IPS-18c (cell line): ENCODE measurements at regions not wholly inside any gene's neighbourhood (a gene's known extent, or its start where the extent isn't known, plus 50 kb on each side); places are given as distances from the start of the nearest gene placed in this dataset.

Experiments
- H3K4me3 ChIP-seq: 2 replicates; pipeline ENCODE4 v1.7.0; 2013; ENCODE audit warnings: low read depth, mild to moderate bottlenecking, low read length, moderate library complexity; ENCODE audit not compliant: insufficient read depth
- H3K9me3 ChIP-seq: one replicate; pipeline ENCODE4 v1.6.1; 2013; ENCODE audit warnings: mild to moderate bottlenecking, low read length, moderate library complexity; ENCODE audit not compliant: control insufficient read depth, insufficient read depth

- Histone ChIP-seq H3K9me3 (peaks cover 5% of the 10 kb centered on the region), H3K4me3 (no peak overlapping the region)
Observed at GRCh38 chr11:120037111-120037510, 100.8 kb downstream of the TRIM29 start.

DNA sequence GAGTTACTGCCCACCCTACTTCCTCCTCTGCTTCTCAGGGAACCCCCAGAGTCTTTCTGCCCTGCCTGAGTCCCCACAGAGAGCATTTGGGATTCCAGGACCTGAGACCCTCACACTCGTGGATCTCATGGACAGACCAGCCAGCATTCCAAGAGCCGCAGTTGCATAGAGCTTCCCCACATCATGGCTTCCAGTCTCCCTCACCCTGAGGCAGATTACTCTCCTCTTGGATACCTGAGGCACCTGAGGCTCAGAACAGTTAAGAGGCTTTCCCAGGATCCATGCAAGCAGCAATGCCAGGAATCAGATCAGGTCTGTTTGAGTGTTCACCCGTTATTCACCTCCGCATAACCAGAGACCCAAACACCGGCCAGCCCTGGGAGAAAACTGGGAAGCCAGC is 102.2 kb downstream of the TRIM29 start:
- peaks cover 5% of the 10 kb centered on the region for H3K9me3 ChIP-seq
- H3K4me3 ChIP-seq: no peak overlapping the region

DNA sequence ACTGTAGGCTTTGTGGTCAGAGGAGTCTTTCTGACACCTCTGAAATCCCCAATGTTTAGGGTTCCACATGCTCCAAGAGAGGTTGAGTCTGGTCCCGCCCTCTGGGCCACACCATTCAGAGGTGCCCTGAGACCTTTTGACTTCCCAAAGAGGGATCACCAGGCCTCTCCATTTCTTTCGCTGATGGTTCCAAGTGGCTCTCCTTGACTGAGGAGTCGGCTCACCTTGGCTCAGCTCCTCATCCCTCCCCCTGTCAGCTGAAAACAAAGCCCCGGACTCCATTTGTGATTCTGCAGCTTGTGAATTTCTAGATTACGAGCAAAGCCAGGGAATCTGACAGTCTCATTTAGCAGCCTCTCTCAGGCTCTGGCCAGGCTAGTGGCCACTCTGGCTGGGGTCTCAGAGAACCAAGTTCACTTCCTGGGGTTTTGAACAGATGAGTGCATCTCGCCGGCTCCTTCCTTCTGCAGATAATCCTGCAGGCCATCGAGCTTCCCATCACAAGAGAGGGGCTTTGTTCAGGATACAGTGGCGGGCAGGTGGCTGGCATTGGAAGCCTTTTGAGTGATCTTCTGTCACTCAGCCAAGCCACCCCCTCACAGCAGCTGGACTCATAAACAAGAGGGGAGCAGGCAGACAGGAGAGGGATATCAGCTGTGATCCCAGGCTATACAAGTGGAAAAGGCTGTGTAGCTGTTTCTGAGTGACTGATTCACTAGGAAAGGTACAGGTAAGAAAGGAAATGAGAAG is 102.9 kb downstream of the TRIM29 start:
- no peak overlapping the region for H3K4me3 ChIP-seq
- H3K9me3 ChIP-seq: peaks cover 7% of the 10 kb centered on the region

DNA sequence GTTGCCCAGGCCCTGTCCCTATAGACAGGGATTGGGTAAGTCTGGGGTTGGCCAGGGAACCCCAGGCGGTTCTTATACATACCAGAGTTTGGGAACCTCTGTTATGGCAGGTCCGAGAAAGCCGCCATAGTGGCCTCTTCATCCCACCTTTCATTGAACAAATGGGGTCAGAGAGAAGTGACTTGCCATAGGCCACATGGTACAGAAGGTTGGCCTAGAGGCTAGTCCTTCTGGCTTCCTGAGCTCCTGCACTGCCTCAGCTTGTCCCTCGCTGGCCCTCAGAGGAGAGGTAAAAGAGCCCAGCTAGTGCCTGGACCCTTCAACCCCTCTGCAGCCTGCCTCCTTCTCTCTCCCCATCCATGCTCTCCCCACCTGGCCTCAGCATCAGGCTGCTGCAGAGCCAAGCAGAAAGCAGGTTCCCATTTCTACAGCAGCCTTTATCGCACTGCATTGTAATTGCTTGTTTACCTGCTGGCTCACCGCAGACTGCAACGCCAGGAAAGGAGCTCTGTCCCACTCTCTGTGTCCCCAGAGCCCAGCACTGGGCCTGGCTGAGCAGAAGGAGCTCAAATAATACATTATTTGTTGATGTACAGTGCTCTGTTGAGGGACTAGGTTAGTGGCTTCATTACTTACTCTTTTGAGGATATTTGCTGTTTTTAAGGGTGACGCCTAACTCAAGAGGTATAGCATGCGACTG is 103.6 kb downstream of the TRIM29 start:
- peaks cover 9% of the 10 kb centered on the region for H3K9me3 ChIP-seq
- H3K4me3 ChIP-seq: no peak overlapping the region

DNA sequence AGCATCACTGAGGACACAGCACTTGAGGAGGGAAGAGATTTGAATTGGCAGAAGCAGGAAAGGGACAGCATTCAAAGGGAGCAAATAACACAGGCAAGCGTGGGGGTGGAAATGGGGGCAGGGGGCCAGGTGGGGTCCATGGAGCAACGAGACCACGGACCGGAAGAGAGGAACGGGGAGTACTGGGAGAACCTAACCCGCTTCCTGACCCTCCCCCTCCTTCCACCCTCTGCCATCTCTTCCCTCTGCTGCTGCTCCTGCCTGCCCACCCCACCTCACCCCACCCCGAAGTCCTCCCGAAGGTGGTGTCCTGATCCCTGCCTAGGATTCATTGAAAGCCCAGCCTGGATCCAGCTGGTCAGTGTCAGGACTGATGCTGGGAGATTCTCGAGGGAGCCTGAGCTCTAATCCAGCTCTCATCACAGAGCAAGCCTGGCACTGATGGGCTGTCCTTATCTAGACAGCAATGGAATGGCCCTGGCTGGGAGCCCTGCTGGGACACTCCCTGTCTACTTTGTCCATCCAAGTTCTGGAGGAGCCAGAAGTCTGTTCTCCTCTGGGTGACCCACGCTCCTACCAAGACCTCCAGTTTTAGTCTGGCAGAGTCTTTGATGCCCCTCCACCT is 105.0 kb downstream of the TRIM29 start:
- Histone ChIP-seq H3K9me3 (peaks cover 10% of the 10 kb centered on the region), H3K4me3 (no peak overlapping the region)

DNA sequence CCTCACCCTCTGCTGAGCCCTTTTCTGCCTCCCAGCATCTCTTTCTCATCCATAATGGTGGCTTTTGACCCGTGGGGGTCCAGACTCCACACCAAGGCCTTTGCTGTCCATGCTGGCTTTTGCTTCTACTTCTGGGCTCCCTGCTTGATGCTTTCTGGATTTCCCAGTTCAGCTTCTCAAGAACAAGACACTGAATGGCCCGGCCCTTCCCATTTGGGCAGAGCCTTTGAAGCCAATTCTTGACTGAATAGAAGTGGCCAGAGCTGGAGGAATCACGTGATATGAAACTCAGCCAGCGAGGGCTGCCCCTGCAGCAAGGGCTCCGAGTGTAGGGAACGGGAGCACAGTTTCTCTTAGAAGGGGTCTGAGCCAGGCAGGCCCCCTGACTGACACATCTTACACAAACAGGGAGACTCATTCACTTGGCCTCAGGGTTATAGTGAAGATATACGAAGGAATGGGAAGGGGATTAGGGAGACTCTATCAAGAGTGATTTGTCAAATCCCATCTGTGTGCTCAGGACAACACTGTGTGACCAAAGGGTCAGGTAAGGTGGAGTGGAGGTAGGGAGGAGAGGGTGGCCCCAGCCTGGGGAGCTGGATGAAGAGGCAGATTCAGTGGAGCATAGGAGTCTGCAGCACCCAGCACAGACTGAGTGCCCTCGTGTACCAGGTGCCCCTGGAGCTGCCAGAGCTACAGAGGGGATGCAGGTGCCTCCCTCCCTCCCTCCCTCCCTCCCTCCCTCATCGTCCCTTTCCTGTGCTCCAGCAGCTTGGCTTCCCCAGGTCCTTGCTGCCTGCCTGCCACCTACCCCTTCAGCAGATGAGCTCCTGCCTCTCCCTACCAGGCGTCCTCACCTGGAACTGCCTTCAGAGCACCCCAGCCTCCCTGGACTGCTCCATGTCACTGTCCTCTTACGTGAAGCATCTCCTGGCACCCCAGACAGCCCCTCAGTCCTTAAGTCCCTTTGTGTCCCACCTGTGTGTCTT is 106.0 kb downstream of the TRIM29 start:
- Histone ChIP-seq H3K9me3 (peaks cover 4% of the 10 kb centered on the region), H3K4me3 (no peak overlapping the region)

GRCh38 chr11:120031156-120031555 is 106.8 kb downstream of the TRIM29 start:
- Histone ChIP-seq H3K9me3 (peaks cover 4% of the 10 kb centered on the region), H3K4me3 (no peak overlapping the region)

DNA sequence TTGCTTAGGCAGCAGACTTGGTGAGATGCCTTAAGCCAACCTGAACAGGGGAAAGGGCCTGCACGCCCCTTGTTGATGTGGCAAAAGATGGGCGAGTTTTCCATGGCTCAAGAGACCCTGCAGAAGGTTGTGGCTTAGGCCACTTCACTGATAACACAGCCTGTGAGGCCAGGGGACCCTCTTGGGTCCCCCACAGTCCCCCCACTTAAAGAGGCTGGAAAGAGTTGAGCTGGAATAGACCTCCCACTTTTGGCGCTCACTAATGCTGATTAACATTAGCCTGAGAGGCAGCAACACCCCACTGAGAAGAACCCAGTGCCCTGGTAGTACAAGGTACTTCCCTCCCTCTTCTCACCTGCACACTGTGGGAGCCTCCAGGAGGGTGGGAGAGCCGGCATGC is 107.5 kb downstream of the TRIM29 start:
- H3K4me3 ChIP-seq: no peak overlapping the region
- peaks cover 4% of the 10 kb centered on the region for H3K9me3 ChIP-seq

GRCh38 chr11:120029321-120029720 is 108.6 kb downstream of the TRIM29 start:
- Histone ChIP-seq H3K9me3 (peaks cover 4% of the 10 kb centered on the region), H3K4me3 (no peak overlapping the region)

DNA sequence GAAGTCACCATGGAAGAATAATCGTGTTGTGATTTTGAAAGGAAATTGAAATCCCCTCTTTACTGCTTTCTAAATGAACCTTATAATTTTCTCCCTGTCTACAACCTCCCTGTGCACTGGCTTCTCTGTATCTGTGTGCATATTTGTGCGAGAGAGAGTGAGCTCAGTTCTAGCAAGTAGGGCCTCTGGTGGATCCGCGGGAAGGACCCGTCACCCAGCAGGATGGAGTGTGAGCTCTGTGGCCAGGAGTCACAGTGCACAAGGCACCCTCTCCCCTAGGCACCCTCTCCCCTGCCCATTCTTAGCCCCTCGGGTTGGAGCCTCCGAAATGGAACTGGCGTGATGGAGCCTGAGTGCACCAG is 109.0 kb downstream of the TRIM29 start:
- Histone ChIP-seq H3K4me3 (no peak overlapping the region), H3K9me3 (peaks cover 4% of the 10 kb centered on the region)

- Histone ChIP-seq H3K4me3 (no peak overlapping the region), H3K9me3 (peaks cover 4% of the 10 kb centered on the region)
Observed at GRCh38 chr11:120028181-120028896, 109.6 kb downstream of the TRIM29 start.

DNA sequence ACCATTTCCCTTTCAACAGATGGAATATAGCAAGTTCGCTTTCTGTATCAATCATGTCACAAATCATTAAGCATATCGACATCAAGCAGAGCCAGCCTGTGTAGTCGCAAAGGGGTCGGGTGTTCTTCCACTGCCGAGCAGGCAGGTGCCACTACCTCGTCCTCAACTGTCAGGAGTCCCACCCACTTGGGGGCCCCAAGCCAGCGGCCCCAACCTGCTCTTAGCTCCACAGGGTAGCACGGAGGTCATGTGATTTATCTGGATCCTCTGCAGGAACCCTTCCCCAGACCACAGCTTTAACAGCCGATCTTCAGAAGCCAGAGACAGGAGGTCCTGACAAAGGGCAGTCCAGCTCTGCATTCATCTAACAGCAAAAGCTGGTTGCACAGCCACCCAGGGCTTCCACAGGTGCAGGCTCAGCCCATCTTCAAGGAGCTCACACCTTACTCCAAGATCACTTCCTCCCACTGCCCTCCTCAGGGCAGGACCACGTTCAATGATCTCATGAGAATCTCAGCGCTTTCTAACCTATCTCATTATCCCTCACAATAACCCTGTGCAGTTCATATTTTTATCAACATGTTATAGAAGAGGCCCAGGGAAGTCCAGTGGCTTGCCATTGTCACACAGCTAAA is 110.2 kb downstream of the TRIM29 start:
- Histone ChIP-seq H3K9me3 (peaks cover 4% of the 10 kb centered on the region), H3K4me3 (no peak overlapping the region)

GRCh38 chr11:120025606-120026335 is 112.1 kb downstream of the TRIM29 start:
- Histone ChIP-seq H3K4me3 (no peak overlapping the region), H3K9me3 (peaks cover 4% of the 10 kb centered on the region)

- H3K4me3 ChIP-seq: no peak overlapping the region
- H3K9me3 ChIP-seq: peaks cover 2% of the 10 kb centered on the region
Observed at GRCh38 chr11:120024586-120024985, 113.3 kb downstream of the TRIM29 start.

DNA sequence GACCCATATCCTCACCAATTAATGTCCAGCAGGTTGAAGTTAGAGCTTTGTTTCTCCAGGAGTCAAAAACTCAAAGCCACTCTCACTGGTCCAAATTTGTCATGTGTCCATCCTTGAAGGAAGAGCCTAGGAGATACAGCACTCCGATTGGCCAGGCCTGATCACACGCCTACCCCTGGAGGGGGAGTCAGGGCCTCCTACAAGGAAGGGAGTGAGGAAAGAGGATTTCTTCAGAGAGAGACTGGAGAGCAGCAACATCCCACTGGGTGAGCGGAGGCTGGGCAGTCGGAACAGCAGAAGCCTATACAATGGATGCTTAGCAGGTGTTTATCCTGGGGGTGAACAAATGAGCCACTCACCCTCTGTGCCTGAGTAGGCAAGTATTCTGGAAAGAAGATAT is 113.9 kb downstream of the TRIM29 start:
- H3K9me3 ChIP-seq: no peaks in the 10 kb centered on the region
- H3K4me3 ChIP-seq: no peak overlapping the region

DNA sequence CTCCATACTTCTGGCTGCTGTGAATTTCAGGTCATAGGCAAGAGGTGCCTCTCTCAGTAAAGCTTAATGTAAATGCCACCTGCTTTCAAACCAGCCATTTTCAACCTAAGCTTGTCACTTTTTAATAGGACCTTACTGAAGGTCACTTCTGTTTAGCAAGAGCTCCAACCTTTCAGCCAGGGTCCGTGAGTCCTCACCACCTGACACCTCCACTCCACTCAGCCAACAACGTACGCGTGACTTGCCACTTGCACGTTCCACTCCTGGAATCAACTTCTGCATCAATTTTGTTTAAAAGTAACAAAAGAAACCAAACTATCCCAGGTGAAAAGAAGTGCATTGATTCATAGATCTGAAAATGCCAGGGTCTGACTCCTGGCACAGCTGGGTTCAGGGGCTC is 114.4 kb downstream of the TRIM29 start:
- Histone ChIP-seq H3K4me3 (no peak overlapping the region), H3K9me3 (no peaks in the 10 kb centered on the region)
